RWPE2 (cell line): ENCODE measurements at regions not wholly inside any gene's neighbourhood (a gene's known extent, or its start where the extent isn't known, plus 50 kb on each side); places are given as distances from the start of the nearest gene placed in this dataset.

ENCODE experiments used
- ATAC-seq: fragments of 200-7000 bp; cut with Tn5 transposase; 3 replicates; pipeline ENCODE4 v1.9.1; 2021; ENCODE audit warnings: low read depth
- DNase-seq: peaks from one replicate; pipeline ENCODE4 v3.0.0-alpha.2; 2020; ENCODE audit warnings: low spot score
- H3K27ac ChIP-seq: fragments of 450-650 bp; 2 replicates; pipeline ENCODE4 v1.5.1; 2017; ENCODE audit warnings: mild to moderate bottlenecking; ENCODE audit not compliant: poor library complexity, severe bottlenecking
- H3K27me3 ChIP-seq: fragments of 250-450 bp; sonication (Bioruptor Pico); 2 replicates; pipeline ENCODE4 v1.5.1; 2021; ENCODE audit warnings: mild to moderate bottlenecking, moderate library complexity; ENCODE audit not compliant: insufficient read depth, poor library complexity, severe bottlenecking
- H3K36me3 ChIP-seq: fragments of 250-450 bp; sonication (Bioruptor Pico); 2 replicates; pipeline ENCODE4 v1.5.1; 2020; ENCODE audit warnings: low read depth, mild to moderate bottlenecking, moderate library complexity
- H3K4me1 ChIP-seq: fragments of 250-450 bp; sonication (Bioruptor Pico); 2 replicates; pipeline ENCODE4 v1.5.1; 2021; ENCODE audit warnings: mild to moderate bottlenecking, moderate library complexity; ENCODE audit not compliant: insufficient read depth, poor library complexity, severe bottlenecking
- H3K4me3 ChIP-seq: fragments of 250-450 bp; sonication (Bioruptor Pico); 2 replicates; pipeline ENCODE4 v1.5.1; 2021; ENCODE audit warnings: mild to moderate bottlenecking, moderate library complexity; ENCODE audit not compliant: severe bottlenecking
- H3K9me3 ChIP-seq: fragments of 250-450 bp; sonication (Bioruptor Pico); 2 replicates; pipeline ENCODE4 v1.5.1; 2021; ENCODE audit warnings: mild to moderate bottlenecking, moderate library complexity; ENCODE audit not compliant: severe bottlenecking
- CTCF ChIP-seq: fragments of 450-650 bp; IDR thresholded peaks from one replicate; pipeline ENCODE4 v1.5.1; 2017; ENCODE audit warnings: mild to moderate bottlenecking, moderate library complexity; ENCODE audit not compliant: poor library complexity, severe bottlenecking

- peaks cover 4% of the 10 kb centered on the region for H3K9me3 ChIP-seq
- H3K36me3 ChIP-seq: no peaks in the 10 kb centered on the region
- no peak overlapping the region for H3K4me3 ChIP-seq
- H3K4me1 ChIP-seq: no peaks in the 10 kb centered on the region
- TF ChIP-seq CTCF: no peak
- H3K27me3 ChIP-seq: no peaks in the 10 kb centered on the region
- DNase-seq: no peak
- no peak overlapping the region for H3K27ac ChIP-seq
- ATAC-seq: no peak
These were observed 278.4 kb upstream of the TNP1 start for GRCh38 chr2:217138284-217138683.

- Histone ChIP-seq H3K27me3 (no peaks in the 10 kb centered on the region), H3K4me1 (peaks cover 6% of the 10 kb centered on the region), H3K27ac (no peak overlapping the region), H3K9me3 (no peaks in the 10 kb centered on the region), H3K36me3 (no peaks in the 10 kb centered on the region), H3K4me3 (no peak overlapping the region)
- TF ChIP-seq CTCF: no peak
- ATAC-seq: no peak
- DNase-seq: no peak
These were observed 267.9 kb upstream of the TNP1 start for GRCh38 chr2:217127744-217128143.

- Histone ChIP-seq H3K27ac (no peak overlapping the region), H3K4me3 (no peak overlapping the region), H3K27me3 (no peaks in the 10 kb centered on the region), H3K36me3 (no peaks in the 10 kb centered on the region), H3K4me1 (peaks cover 6% of the 10 kb centered on the region), H3K9me3 (no peaks in the 10 kb centered on the region)
- DNase-seq (no peak), ATAC-seq (no peak)
- TF ChIP-seq CTCF: no peak
These were observed 265.1 kb upstream of the TNP1 start for GRCh38 chr2:217125014-217125413.

- Histone ChIP-seq H3K4me3 (no peak overlapping the region), H3K27me3 (no peaks in the 10 kb centered on the region), H3K27ac (no peak overlapping the region), H3K36me3 (no peaks in the 10 kb centered on the region), H3K4me1 (peaks cover 6% of the 10 kb centered on the region), H3K9me3 (no peaks in the 10 kb centered on the region)
- ATAC-seq (no peak), DNase-seq (no peak)
- TF ChIP-seq CTCF: no peak
These were observed 264.2 kb upstream of the TNP1 start for GRCh38 chr2:217124050-217124449.

GRCh38 chr2:217121565-217121964 is 261.7 kb upstream of the TNP1 start:
- Histone ChIP-seq H3K4me1 (peaks cover 6% of the 10 kb centered on the region), H3K9me3 (no peaks in the 10 kb centered on the region), H3K27me3 (no peaks in the 10 kb centered on the region), H3K27ac (no peak overlapping the region), H3K4me3 (no peak overlapping the region), H3K36me3 (no peaks in the 10 kb centered on the region)
- no peak for TF ChIP-seq CTCF
- no peak for DNase-seq
- no peak for ATAC-seq
